HG02642 (cell line): ENCODE measurements at regions not wholly inside any gene's neighbourhood (a gene's known extent, or its start where the extent isn't known, plus 50 kb on each side); places are given as distances from the start of the nearest gene placed in this dataset.

Source experiments
- ATAC-seq: cut with Tn5 transposase; IDR thresholded peaks from one replicate; pipeline ENCODE4 v1.9.1; 2021; ENCODE audit warnings: mild to moderate bottlenecking; ENCODE audit not compliant: unreplicated experiment, poor library complexity

- ATAC-seq: no peak
Observed at GRCh38 chr14:101330416-101331140, 230.7 kb upstream of the DIO3 start.

- ATAC-seq: no peak
Observed at GRCh38 chr14:101331141-101331525, 230.2 kb upstream of the DIO3 start.

- no peak for ATAC-seq
Observed at GRCh38 chr14:101331661-101332169, 229.6 kb upstream of the DIO3 start.

- no peak for ATAC-seq
Observed at GRCh38 chr14:101332281-101332680, 229.0 kb upstream of the DIO3 start.

- ATAC-seq: no peak
Observed at GRCh38 chr14:101333335-101334280, 227.7 kb upstream of the DIO3 start.

GRCh38 chr14:101334656-101335055, 226.6 kb upstream of the DIO3 start:
- no peak for ATAC-seq

GRCh38 chr14:101335061-101335661, 226.1 kb upstream of the DIO3 start:
- no peak for ATAC-seq

- ATAC-seq: no peak
Observed at GRCh38 chr14:101336183-101336582, 225.1 kb upstream of the DIO3 start.

GRCh38 chr14:101337053-101337452, 224.2 kb upstream of the DIO3 start:
- no peak for ATAC-seq

- no peak for ATAC-seq
Observed at GRCh38 chr14:101340556-101340955, 220.7 kb upstream of the DIO3 start.

GRCh38 chr14:101347893-101348777, 213.2 kb upstream of the DIO3 start:
- no peak for ATAC-seq

GRCh38 chr14:101349108-101349507, 212.2 kb upstream of the DIO3 start:
- ATAC-seq: no peak

- ATAC-seq: no peak
Observed at GRCh38 chr14:101350021-101350420, 211.3 kb upstream of the DIO3 start.

GRCh38 chr14:101350691-101351090, 210.6 kb upstream of the DIO3 start:
- no peak for ATAC-seq

- no peak for ATAC-seq
Observed at GRCh38 chr14:101351146-101351545, 210.1 kb upstream of the DIO3 start.

GRCh38 chr14:101351769-101352168, 209.5 kb upstream of the DIO3 start:
- no peak for ATAC-seq

GRCh38 chr14:101352567-101352966, 208.7 kb upstream of the DIO3 start:
- no peak for ATAC-seq

- ATAC-seq: no peak
Observed at GRCh38 chr14:101353422-101353821, 207.9 kb upstream of the DIO3 start.

- no peak for ATAC-seq
Observed at GRCh38 chr14:101354726-101355125, 206.6 kb upstream of the DIO3 start.

- no peak for ATAC-seq
Observed at GRCh38 chr14:101355284-101355683, 206.0 kb upstream of the DIO3 start.
